Brain microvascular endothelial cell (primary cell): ENCODE measurements at regions not wholly inside any gene's neighbourhood (a gene's known extent, or its start where the extent isn't known, plus 50 kb on each side); places are given as distances from the start of the nearest gene placed in this dataset.
"Not testable (repeated sequence)": the region's sequence is repeated elsewhere in the genome, so short reads cannot be mapped to it uniquely, and the experiment has no call there.

Source experiments
- DNase-seq: peaks from one replicate; pipeline ENCODE4 v3.0.0-alpha.2; 2020
- H3K27ac ChIP-seq: fragments of 250-450 bp; sonication (Bioruptor Pico); 2 replicates; pipeline ENCODE4 v1.5.1; 2020; ENCODE audit warnings: mild to moderate bottlenecking, moderate library complexity
- H3K27me3 ChIP-seq: fragments of 250-450 bp; sonication (Bioruptor Pico); replicated peaks from 2 replicates; pipeline ENCODE4 v1.5.1; 2020; ENCODE audit warnings: mild to moderate bottlenecking
- H3K36me3 ChIP-seq: fragments of 250-450 bp; sonication (Bioruptor Pico); replicated peaks from 2 replicates; pipeline ENCODE4 v1.5.1; 2020; ENCODE audit warnings: mild to moderate bottlenecking
- H3K4me3 ChIP-seq: 2 replicates; pipeline ENCODE4 v1.5.1; 2011; ENCODE audit warnings: low read depth, mild to moderate bottlenecking, control low read depth, low read length, moderate library complexity
- CTCF ChIP-seq: IDR thresholded peaks from 2 replicates; pipeline ENCODE4 v1.5.1; 2011; ENCODE audit warnings: low read depth, mild to moderate bottlenecking, moderate library complexity, low read length, control low read depth, inconsistent platforms; ENCODE audit errors: missing control alignments
- in situ Hi-C: cut with HindIII; loops from 2 replicates; pipeline ENCODE4 v1.10.0; 2017; ENCODE audit warnings: low sequenced_read_pairs, low pct_ligation_motif_present

- no peak overlapping the region for H3K27ac ChIP-seq
- DNase-seq: no peak
- H3K36me3 ChIP-seq: no peaks in the 10 kb centered on the region
- H3K27me3 ChIP-seq: no peaks in the 10 kb centered on the region
- H3K4me3 ChIP-seq: no peak overlapping the region
- in situ Hi-C loops: no loop called here
- no peak for TF ChIP-seq CTCF
Observed at GRCh38 chr12:34236073-34236472, 213.8 kb downstream of the ALG10 start.

- in situ Hi-C loops: no loop called here
- no peak overlapping the region for H3K4me3 ChIP-seq
Observed at GRCh38 chr12:34244608-34245007, 222.3 kb downstream of the ALG10 start.

GRCh38 chr12:34249271-34249670 lies 227.0 kb downstream of the ALG10 start:
- Histone ChIP-seq H3K27ac (no peak overlapping the region), H3K4me3 (no peak overlapping the region), H3K36me3 (no peaks in the 10 kb centered on the region), H3K27me3 (no peaks in the 10 kb centered on the region)
- no peak for TF ChIP-seq CTCF
- in situ Hi-C loops: no loop called here
- no peak for DNase-seq

More at GRCh38 chr12:34244608-34245007, 222.3 kb downstream of the ALG10 start:
- Histone ChIP-seq H3K27ac (no peak overlapping the region), H3K27me3 (no peaks in the 10 kb centered on the region), H3K36me3 (no peaks in the 10 kb centered on the region)
- no peak for DNase-seq
- TF ChIP-seq CTCF: no peak

- in situ Hi-C loops: not testable (repeated sequence)
Observed at GRCh38 chr12:34251879-34252278, 229.6 kb downstream of the ALG10 start.

GRCh38 chr12:34253674-34254073 lies 231.4 kb downstream of the ALG10 start:
- Histone ChIP-seq H3K27ac (no peak overlapping the region), H3K27me3 (no peaks in the 10 kb centered on the region), H3K36me3 (no peaks in the 10 kb centered on the region), H3K4me3 (no peak overlapping the region)
- TF ChIP-seq CTCF: no peak
- in situ Hi-C loops: no loop called here
- DNase-seq: no peak

More at GRCh38 chr12:34251879-34252278, 229.6 kb downstream of the ALG10 start:
- not testable (repeated sequence) for H3K27me3 ChIP-seq, H3K36me3 ChIP-seq, DNase-seq, H3K27ac ChIP-seq, H3K4me3 ChIP-seq

- no peaks in the 10 kb centered on the region for H3K27me3 ChIP-seq
- no peak overlapping the region for H3K4me3 ChIP-seq
- H3K36me3 ChIP-seq: no peaks in the 10 kb centered on the region
- TF ChIP-seq CTCF: no peak
- in situ Hi-C loops: no loop called here
- no peak for DNase-seq
- no peak overlapping the region for H3K27ac ChIP-seq
Observed at GRCh38 chr12:34257093-34257492, 234.8 kb downstream of the ALG10 start.

GRCh38 chr12:34262140-34262539 lies 239.8 kb downstream of the ALG10 start:
- DNase-seq, H3K4me3 ChIP-seq, H3K36me3 ChIP-seq, in situ Hi-C loops, H3K27ac ChIP-seq, H3K27me3 ChIP-seq: not testable (repeated sequence)
